AG20443 (cell line): ENCODE measurements at regions not wholly inside any gene's neighbourhood (a gene's known extent, or its start where the extent isn't known, plus 50 kb on each side); places are given as distances from the start of the nearest gene placed in this dataset.
"Not testable (repeated sequence)": the region's sequence is repeated elsewhere in the genome, so short reads cannot be mapped to it uniquely, and the experiment has no call there.

Experiments
- DNase-seq: peaks from one replicate; pipeline ENCODE4 v3.0.0; 2012; ENCODE audit warnings: low spot score, mixed read lengths

DNA sequence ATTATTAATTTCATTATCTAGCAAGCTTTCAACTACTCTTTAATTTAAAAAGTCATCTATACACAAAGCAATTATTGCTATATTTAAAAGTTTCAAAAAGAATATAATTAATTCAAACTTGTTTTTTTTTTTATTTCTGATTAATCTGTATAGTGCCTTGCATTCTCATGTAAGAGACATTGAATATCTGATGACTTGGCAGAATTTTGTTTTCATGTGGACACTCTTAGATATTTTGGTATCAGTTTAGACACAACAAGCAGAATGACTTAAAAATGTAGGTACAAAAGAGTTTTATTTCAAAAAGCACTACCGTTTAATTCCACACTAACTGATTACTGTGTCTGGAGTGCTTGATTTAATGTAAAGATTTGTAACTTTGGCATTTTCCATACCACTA lies 1129.6 kb downstream of the PDHA2 start:
- DNase-seq = no peak

DNA sequence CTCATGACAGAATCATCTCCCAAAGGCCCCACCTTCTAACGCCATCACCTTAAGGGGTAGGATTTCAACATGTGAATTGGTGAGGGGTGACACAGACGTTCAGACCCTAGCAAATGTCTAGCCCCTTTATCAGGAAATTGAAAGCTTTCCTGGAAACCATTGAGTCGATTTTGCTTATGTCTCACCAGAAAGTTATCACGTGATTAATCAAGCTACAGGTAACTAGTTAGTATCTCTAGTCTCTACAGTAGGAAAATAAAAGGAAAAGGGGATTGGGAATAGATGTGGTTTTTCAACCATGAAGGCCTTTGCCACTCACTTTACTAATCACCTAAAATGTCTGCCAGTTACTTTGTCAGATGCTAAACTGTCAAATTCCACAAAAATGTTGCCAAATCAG lies 1133.0 kb downstream of the PDHA2 start:
- DNase-seq = no peak

DNA sequence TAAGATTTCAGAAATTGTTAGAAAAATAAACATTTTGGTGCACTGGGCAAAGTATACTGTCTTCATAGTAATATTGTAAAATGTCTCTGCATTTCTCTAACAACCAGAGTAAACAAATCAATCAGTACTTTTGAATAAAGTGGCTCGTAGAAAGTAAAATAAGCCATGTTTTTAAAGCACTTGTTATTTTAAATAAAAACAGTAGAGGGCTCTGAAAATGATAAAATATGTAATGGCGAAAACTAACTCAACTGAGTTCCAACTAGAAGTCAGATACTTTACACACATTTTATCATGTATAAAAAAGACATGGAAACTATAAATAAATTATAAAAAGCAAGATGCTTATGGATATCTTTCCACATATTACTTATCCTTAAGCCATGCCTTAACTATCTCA lies 1134.4 kb downstream of the PDHA2 start:
- no peak for DNase-seq

DNA sequence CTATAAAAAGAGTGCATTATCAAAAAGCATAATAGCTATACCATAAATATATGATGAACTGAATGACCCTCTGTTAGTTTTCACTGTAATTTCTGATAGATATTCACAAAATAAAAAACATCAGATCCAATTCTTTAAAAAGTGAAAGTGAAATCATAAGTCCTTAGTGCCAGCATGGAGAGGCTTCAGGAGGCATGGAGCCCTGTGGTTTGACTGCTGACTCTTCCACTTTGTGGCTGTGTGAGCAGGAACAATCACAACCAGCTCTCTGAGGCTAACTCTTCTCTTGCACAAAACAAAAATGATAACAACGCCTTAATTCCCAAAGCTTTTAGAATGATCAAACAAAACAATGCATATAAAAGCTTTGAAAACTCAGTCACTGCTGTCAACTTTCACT lies 1143.9 kb downstream of the PDHA2 start:
- DNase-seq = no peak

DNA sequence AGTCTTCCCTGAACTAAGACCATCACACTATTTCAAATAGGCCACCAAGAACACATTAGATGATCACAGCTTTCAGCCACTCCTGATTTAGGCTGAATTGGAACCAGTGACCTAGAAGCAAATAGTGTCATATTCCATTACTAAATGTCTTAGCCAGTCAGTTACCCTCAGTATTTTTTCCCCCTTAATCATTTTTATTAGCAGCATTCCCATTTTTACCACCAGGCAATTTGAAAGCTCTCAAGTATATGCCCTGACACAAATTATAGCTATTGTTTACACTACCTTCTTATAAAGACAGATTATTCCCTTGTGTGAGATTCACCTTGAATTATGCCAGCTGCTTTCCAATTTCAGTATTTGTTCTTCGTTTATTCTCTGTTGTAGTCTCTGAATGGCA lies 1146.9 kb downstream of the PDHA2 start:
- no peak for DNase-seq

DNA sequence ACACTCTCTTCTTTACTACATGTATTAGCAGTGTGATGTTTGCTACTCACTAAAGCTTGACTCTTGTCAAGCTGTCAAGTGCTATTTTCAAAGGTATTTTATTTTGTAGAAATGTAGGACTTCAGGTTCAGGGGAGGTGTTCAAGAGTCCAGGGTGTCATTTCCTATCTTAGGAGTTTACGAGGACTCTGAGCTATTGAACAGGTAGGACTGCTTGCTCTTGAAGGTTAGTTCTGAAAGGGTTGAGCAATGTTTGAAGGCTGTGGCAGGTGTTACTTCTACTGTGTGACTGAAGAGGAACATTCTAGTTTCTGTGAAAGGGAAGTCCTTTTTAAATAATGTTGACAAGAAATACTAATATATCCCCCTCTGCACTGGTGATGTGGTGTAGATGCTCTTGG lies 1151.2 kb downstream of the PDHA2 start:
- DNase-seq = no peak

DNA sequence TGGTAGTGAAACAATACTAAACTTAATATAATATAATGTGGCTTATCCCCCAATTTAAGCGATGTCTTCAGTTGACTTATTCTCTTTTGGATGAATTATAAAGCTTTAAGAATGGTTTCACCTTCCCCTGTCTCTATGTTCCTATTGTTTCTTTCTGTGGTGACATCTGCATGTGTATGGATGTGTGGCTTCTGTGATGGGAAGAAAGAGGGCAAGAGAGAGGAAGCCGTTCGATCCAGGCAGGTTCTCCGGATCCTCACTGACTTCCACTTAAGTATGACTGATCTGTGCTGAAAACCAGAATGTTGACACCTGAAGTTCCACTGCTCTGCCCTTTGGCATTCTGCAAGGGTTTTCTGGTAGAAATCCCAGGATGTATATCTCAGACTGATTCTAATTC lies 1150.8 kb downstream of the STPG2 start:
- no peak for DNase-seq

DNA sequence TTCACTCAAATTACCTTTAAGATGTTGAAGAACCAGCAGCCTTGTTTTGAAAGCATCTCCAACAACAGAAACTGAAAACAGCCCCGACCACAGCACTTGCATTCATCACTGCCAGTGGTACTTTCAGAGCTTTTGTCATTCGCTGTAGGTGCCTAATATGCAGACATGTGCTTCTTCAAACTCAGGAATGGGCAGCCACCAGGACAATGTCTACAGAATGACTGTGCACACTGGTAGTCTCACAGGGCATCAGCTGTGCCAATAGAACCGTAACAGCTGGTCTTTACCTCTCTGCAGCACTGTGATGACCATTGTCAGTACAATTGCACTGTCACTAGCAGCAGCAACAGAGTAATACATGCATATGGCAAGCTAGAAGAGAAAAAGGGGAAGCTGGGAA lies 1149.7 kb downstream of the STPG2 start:
- DNase-seq = no peak

DNA sequence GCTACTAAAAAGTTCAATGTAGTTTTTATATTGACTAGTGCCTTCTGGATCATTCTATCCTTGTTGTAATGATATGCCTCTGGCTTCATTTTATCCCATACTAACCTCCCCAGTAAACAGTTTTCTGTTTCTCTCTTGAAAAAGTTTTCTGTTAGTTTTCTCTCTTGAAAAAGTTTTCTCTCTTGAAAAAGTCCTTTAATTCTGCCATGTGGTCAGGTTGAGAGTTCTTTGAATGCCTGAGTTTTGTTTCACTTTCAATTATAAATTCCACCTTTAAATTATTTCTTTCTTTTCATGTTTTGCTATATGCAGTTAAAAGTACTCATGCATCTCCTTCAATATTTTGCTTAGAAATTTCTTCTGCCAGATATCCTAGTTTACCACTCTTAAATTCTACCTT lies 1139.6 kb downstream of the STPG2 start:
- no peak for DNase-seq

DNA sequence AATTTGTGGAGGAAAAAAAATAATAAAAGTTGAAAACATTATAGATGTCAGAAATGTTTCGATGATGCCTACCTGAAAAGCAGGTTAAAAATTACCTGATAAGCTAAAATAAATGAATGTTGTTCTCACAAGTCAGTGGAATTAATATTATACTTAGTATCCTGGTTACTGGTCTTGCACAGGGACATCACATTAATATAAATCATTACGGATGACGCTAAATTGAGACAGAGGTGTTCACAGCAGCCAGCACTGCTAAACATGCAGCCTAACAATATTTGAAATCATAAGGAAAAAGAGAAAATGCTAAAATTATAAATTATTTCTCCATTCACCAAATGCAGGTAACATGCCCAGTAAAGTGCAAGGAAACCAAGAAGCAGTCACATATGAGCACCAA lies 1130.0 kb downstream of the STPG2 start:
- no peak for DNase-seq

DNA sequence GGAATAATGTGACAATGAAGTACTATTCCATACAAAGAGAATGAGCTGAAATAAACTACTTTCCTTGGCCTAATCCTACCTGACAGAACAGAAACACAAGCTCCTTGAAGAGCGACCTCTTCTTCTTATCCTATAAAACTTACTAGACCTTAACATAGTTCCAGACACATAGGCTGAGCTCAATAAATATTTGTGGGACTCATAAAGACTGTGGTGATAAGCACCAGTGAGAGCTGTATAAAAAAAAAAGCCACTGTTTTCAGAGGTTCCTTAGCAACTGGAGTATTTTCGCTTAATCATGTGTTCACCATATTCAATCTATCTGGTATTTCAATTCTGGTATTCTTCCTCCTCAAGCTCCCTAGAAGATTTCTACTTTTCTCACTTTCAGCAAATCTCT lies 1129.6 kb downstream of the STPG2 start:
- DNase-seq = no peak

DNA sequence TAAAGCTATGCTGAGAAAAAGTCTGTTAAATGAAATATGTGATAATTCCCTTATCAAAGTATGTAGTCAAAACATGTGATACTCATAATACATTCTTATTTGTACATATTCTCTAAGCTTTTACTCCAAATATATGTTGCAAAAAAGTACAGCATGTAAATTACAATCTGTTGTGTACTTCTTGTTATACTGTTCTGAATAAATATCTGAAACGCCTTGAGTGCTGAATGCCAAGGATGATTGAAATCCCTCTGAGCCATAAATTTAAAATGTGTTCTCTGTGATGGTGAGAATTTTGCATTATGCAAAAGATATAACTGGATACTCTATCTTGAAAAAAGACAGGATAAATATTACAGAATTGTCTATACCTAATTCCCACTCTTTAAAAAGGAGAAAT lies 1128.0 kb downstream of the STPG2 start:
- DNase-seq = no peak

DNA sequence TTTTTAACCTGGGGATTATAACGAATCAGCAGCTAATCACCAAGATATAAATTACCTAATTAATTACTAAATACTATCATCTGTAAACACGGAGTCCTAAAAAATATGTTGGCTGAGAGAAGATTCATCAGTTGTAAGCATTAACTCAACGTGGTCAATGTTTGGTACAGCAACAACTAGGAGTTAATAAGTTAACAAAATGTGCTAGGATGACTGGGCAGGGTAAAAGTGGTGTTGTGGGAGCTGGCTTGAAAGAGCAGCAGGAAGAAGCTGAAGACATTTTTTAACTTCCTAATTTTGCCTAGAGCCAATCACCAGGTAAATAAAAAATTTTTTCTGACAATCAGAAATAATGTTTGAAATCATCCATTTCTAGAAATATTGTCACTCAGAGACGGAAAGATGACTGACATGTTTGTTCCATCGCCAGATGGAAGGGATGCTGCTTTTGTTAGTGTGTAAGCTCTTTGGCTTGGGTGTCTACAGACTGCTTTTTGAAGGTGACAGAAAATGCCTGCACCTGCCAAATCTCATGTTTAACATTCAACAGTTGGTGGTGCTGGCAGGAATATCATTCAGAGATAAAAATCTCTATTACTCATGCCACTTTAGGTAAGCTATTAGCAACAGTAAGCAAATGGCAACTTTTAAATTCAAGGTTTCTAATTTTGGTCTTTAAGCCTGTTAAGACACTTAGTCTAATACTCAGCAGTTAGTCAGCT lies 1126.9 kb downstream of the STPG2 start:
- DNase-seq = no peak

DNA sequence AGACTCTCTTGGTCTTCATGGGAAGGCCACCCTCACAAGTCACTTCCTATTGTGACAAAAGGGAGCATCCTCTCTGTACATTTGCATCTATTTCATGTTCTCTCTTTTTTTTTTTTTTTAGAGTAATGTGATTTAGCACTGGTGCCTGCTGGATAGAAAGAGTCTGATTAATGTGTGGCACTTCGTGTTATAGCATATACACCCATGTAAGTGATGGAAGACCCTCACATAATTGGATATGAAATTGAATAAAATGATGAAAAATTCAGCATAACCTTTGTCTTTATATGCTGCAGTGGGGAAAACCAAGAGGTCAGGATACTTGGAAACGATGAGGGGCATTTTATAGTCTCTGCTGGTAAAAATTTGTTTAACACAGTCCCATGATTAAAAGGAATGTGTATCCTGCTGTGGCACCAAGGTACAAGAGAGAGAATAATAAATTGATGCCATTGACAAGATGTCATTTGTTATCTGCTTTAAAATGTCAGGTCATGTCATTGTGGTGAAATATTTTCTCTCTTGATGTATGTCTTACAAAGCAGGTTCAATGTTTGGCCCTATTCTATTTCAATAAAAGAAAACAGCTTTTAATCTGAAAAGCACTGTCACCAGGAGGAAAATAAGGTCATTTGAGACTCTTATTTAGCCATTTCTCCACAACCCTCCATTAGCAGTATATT lies 1115.4 kb downstream of the STPG2 start:
- no peak for DNase-seq

DNA sequence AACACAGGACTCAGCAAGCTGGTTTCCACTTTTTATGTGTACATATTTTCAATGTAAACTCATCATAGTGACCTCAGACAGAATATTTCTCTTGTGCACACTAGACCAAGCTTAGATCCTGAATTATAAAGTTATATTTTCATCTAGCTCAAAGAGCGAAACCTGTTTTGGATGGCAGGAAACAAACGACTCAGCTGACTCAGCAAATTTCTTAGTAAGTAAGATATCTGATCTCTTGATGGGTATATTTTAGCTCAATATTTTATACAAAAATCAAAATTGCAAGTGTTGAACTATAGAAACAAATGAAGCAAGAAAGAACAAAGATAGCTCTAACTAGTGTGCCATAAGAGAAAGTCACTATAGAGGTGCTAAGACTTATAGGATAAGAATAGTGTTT lies 1114.5 kb downstream of the STPG2 start:
- DNase-seq = no peak

DNA sequence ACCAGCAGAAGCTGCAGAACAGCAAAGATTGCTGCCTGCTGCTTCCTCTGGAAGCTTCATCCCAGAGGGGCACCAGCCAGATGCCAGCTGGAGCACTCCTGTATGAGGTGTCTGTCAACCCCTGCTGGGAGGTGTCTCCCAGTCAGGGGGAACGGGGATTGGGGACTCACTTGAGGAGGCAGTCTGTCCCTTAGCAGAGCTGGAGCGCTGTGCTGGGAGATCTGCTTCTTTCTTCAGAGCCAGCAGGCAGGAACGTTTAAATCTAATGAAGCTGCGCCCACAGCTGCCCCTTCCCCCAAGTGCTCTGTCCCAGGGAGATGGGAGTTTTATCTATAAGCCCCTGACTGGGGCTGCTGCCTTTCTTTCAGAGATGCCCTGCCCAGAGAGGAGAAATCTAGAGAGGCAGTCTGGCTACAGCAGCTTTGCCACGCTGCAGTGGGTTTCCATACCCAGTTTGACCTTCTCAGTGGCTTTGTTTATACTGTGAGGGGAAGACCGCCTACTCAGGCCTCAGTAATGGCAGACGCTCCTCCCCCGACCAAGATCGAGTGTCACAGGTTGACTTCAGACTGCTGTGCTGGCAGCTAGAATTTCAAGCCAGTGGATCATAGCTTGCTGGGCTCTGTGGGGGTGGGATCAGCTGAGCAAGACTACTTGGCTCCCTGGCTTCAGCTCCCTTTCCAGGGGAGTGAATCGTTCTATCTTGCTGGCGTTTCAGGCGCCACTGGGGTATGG lies 1105.7 kb downstream of the STPG2 start:
- not testable (repeated sequence) for DNase-seq

DNA sequence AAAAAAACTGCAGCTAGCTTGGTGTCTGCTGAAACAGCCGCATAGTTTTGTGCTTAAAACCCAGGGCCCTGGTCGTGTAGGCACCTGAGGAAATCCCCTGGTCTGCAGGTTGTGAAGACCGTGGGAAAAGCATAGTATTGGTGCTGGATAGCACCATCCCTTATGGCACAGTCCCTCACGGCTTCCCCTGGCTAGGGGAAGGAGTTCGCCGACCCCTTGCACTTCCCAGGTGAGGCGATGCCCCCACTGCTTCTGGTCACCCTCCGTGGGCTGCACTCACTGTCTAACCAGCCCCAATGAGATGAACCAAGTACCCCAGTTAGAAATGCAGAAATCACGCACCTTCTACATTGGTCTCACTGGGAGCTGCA lies 1105.1 kb downstream of the STPG2 start:
- no peak for DNase-seq

DNA sequence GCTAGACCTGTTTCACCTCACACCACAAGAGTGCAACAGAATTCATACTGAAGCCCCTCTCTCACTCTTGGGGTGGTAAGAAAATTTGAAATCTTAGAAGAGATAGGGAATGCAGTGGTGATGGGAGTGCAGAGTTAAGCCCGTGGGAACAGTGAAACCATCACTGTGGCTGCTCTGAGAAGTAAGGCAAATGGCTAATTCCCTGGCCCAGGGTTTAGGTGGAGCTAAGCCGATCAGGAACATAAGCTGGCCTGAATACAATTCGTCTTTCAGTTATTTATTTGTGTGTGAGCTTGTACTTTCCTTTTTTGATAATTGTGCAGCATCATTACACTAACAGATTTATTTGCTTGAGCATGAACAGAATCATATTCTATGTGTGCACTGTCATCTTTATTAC lies 1070.6 kb downstream of the STPG2 start:
- DNase-seq = no peak

DNA sequence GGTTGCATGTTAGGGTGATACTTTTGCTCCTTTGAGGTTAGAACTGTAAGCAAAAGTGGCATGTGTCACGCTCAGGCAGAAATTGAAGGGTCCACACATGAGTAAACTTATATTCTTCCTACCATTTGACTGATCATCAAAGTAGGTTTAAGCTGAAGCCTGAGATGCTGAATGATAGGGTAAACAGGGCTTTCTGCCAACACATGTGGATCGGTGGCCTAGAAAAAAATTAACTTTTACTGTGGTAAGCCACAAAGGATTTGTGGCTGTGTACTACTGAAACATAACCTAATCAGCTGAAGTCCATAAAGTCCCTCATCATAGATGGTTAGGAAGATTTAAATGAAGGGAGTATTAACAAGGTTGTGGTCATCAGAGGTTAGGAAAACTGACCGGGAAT lies 1070.1 kb downstream of the STPG2 start:
- no peak for DNase-seq

DNA sequence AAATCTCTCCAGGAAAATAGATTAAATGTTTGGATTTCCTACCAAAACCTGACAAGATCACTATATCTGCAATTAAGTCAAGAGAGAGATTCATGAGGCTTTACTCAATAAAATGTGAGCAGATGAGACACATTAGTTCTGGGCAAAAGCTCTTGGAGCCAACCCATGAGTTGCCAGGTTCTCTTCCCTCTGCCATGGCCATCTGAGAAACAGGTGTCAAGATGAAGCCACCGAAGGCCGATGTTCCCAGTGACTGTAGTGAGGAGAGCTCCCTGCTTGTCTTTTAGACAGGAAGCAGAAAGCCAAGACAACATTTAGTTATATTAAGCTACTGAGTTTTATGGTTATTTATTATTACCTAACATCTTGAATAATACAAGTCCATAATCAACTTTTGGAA lies 1068.7 kb downstream of the STPG2 start:
- DNase-seq = no peak

DNA sequence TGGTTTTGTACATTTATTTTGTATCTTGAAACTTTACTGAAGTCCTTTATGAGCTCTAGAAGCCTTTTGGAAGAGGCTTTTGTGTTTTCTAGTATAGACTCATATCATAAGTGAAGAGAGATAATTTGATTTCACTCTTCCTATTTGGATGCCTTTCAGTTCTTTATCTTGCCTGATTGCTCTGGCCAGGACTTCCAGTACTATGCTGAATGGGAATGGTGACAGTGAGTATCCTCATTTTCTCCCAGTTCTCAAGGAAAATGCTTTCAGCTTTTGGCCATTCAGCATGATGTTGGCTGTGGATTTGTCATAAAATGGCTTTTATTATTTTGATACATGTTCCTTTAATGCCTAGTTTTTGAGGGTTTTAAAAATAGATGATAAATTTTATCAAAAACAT lies 1061.3 kb downstream of the STPG2 start:
- no peak for DNase-seq

DNA sequence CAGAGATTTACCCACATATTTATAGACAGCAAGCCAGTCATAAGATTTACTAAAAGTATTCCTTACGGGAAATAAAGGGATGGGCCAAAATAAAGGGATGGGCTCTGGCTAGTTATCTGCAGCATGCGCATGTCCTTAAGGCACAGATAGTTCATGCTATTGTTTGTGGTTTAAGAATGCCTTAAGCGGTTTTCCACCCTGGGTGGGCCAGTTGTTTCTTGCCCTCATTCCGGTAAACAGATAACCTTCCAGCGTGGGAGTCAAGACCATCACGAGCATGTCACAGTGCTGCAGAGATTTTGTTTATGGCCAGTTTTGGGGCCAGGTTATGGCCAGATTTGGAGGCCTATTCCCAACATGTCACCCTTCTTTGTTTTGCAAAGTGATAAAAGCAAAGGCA lies 1046.2 kb downstream of the STPG2 start:
- DNase-seq = not testable (repeated sequence)

DNA sequence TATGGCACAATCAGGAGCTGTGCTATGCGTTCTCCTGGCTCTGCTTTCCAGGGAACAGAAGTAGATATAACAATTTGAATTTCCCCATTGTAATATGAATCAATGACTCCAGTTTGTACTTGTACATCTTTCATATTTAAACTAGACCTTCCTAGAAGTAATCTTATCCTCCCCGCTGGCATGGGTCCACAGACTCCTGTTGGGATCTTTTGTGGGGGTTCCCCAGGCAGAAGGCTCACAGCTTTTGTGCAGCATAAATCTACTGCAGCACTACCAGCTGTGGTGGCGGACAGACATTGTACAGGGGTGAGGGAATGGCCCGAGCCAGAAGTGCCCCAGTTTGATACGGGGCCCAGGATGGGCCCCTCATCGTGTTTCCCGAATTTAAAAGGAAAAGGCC lies 1042.1 kb downstream of the STPG2 start:
- DNase-seq = not testable (repeated sequence)
